ENCODE measurements at regions not wholly inside any gene's neighbourhood (a gene's known extent, or its start where the extent isn't known, plus 50 kb on each side); places are given as distances from the start of the nearest gene placed in this dataset.

DNA sequence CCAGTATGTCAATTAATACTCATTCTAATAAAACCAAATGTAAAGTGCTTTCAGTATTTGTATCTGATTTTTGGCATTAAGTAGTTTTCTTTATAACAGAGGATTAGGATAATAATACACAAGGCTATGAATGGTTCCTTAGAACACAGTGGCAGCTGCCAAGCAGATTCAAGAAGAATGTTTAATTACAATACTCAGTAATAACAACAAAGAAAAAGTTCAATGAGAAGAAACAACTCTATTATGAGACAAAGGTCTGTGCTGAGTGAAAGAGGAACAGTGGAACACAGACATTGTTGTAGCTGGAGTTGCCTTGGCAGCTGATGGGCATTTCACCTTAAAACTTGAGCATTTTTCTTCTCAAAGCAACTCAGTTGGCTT is 502.6 kb upstream of the NR3C2 start:
- H3K27ac ChIP-seq (ENCODE audit: low read length) = no peak overlapping the region
- H3K9ac ChIP-seq (ENCODE audit: low read length) = no peak overlapping the region
- H3K4me3 ChIP-seq (ENCODE audit: low read length) = no peak overlapping the region
- no peak overlapping the region for H2AFZ ChIP-seq (ENCODE audit: low read depth, low read length)
- no peaks in the 10 kb centered on the region for H3K79me2 ChIP-seq (ENCODE audit: low read length)
- no peaks in the 10 kb centered on the region for H3K4me1 ChIP-seq (ENCODE audit: low read length)
- TF ChIP-seq EZH2phosphoT487 (IDR thresholded peaks at IDR 0.05; ENCODE audit: low read depth) = no peak
- TF ChIP-seq, protein P1, sequence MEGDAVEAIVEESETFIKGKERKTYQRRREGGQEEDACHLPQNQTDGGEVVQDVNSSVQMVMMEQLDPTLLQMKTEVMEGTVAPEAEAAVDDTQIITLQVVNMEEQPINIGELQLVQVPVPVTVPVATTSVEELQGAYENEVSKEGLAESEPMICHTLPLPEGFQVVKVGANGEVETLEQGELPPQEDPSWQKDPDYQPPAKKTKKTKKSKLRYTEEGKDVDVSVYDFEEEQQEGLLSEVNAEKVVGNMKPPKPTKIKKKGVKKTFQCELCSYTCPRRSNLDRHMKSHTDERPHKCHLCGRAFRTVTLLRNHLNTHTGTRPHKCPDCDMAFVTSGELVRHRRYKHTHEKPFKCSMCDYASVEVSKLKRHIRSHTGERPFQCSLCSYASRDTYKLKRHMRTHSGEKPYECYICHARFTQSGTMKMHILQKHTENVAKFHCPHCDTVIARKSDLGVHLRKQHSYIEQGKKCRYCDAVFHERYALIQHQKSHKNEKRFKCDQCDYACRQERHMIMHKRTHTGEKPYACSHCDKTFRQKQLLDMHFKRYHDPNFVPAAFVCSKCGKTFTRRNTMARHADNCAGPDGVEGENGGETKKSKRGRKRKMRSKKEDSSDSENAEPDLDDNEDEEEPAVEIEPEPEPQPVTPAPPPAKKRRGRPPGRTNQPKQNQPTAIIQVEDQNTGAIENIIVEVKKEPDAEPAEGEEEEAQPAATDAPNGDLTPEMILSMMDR (IDR thresholded peaks at IDR 0.05; ENCODE audit: low read depth, low read length) = no peak
- no peaks in the 10 kb centered on the region for H3K9me3 ChIP-seq (ENCODE audit: insufficient read depth, low read length)
- H4K20me1 ChIP-seq (ENCODE audit: insufficient read depth, low read length) = no peaks in the 10 kb centered on the region
- no peaks in the 10 kb centered on the region for H3K36me3 ChIP-seq (replicated peaks; ENCODE audit: low read depth, low read length)
- H3K27me3 ChIP-seq (ENCODE audit: low read depth, low read length) = no peaks in the 10 kb centered on the region
- no peak overlapping the region for H3K4me2 ChIP-seq (ENCODE audit: low read length)

DNA sequence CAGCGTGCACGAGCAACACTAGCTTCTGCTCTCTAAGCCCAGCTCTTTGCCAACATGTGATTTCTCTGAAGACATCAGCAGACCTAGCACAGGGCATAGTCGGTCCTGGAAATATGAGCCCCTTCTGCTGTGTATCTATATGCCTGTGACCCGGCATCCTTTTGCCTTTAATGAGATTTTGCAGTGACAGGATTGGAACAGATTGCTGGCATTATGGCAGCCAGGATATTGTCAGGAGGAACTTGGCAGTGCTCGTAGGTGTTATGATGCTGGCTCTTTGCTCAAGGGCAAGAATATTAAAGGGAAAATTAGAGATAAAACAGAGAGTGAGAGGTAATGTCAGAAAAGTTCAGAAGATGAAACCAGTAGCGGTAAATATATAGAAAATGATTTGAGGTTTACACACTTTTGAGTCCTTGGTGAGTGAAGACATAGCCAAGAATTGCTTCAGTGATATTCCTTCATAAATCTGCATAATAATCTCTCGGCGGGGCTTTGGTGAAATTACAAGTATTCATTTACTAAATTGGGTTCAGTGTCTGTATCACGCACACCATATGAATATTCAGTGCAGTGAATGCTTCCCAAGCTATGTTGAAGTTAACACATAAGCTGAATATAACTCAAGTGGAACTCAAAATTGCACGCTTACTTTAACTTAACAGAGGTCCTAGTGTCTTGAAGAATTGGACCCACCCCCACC is 502.1 kb upstream of the NR3C2 start:
- H4K20me1 ChIP-seq (ENCODE audit: insufficient read depth, low read length) = no peaks in the 10 kb centered on the region
- H3K36me3 ChIP-seq (replicated peaks; ENCODE audit: low read depth, low read length) = no peaks in the 10 kb centered on the region
- no peak overlapping the region for H2AFZ ChIP-seq (ENCODE audit: low read depth, low read length)
- no peaks in the 10 kb centered on the region for H3K9me3 ChIP-seq (ENCODE audit: insufficient read depth, low read length)
- no peaks in the 10 kb centered on the region for H3K27me3 ChIP-seq (ENCODE audit: low read depth, low read length)
- H3K27ac ChIP-seq (ENCODE audit: low read length) = no peak overlapping the region
- H3K79me2 ChIP-seq (ENCODE audit: low read length) = no peaks in the 10 kb centered on the region
- TF ChIP-seq, protein P1 (IDR thresholded peaks at IDR 0.05; ENCODE audit: low read depth, low read length) = no peak
- no peak for TF ChIP-seq EZH2phosphoT487 (IDR thresholded peaks at IDR 0.05; ENCODE audit: low read depth)
- no peaks in the 10 kb centered on the region for H3K4me1 ChIP-seq (ENCODE audit: low read length)
- no peak overlapping the region for H3K4me2 ChIP-seq (ENCODE audit: low read length)
- no peak overlapping the region for H3K4me3 ChIP-seq (ENCODE audit: low read length)
- H3K9ac ChIP-seq (ENCODE audit: low read length) = no peak overlapping the region

DNA sequence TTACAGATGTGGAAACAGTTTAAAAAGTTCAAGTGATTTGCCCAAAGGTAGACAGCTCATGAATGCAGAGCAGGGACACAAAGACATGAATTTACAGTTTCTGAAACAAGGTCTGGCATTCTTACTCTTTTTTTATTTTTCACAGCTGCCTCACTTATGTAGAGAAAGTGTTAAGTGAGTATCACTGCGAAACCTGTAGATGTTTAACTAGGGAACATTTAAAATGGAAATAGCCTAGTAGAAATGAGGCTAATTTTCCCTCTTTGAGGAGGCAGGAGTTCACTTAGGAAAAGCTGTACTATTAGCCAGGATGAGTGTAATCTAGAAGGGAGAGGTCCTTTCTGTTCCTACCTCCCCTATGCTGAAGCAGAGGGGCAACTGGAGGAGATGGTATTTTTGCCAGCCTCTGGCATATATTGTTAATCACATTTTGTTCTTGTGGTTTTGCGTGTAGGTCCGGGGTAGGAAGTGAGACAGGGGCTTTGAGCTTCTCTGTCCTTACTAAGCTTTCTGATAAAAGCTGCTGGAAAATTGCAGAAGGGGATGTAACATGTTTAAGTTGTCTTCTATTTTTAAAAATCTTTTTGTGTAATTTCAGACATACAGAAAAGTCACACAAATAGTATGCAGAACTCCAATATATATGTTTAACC is 492.8 kb upstream of the NR3C2 start:
- H3K36me3 ChIP-seq (replicated peaks; ENCODE audit: low read depth, low read length) = no peaks in the 10 kb centered on the region
- H3K4me2 ChIP-seq (ENCODE audit: low read length) = peak overlapping the region; percentile 47
- no peaks in the 10 kb centered on the region for H4K20me1 ChIP-seq (ENCODE audit: insufficient read depth, low read length)
- no peak overlapping the region for H3K9ac ChIP-seq (ENCODE audit: low read length)
- peak overlapping the region; percentile 36 for H3K27ac ChIP-seq (ENCODE audit: low read length)
- H2AFZ ChIP-seq (ENCODE audit: low read depth, low read length) = peak overlapping the region; percentile 48; the same call in 1 of the 2 replicates
- peaks cover 17% of the 10 kb centered on the region for H3K4me1 ChIP-seq (ENCODE audit: low read length)
- H3K27me3 ChIP-seq (ENCODE audit: low read depth, low read length) = no peaks in the 10 kb centered on the region
- H3K4me3 ChIP-seq (ENCODE audit: low read length) = no peak overlapping the region
- TF ChIP-seq, protein P1 (IDR thresholded peaks at IDR 0.05; ENCODE audit: low read depth, low read length) = no peak
- no peak for TF ChIP-seq EZH2phosphoT487 (IDR thresholded peaks at IDR 0.05; ENCODE audit: low read depth)
- H3K79me2 ChIP-seq (ENCODE audit: low read length) = no peaks in the 10 kb centered on the region
- H3K9me3 ChIP-seq (ENCODE audit: insufficient read depth, low read length) = no peaks in the 10 kb centered on the region

All from OCI-LY3 (cell line).